Sigmoid colon (tissue), 6 donors: ENCODE measurements at regions not wholly inside any gene's neighbourhood (a gene's known extent, or its start where the extent isn't known, plus 50 kb on each side); places are given as distances from the start of the nearest gene placed in this dataset.

Experiments used
- DNase-seq: peaks from one replicate; pipeline ENCODE4 v3.0.0-alpha.2; 2019
- H3K27ac ChIP-seq, 4 donors: fragments of 200-600 bp; sonication (generic); one replicate each; pipeline ENCODE4 v1.5.1; 2016 to 2019; ENCODE audit warnings: mild to moderate bottlenecking in 1 of 4
- H3K27me3 ChIP-seq, 3 donors: fragments of 200-600 bp; sonication (generic); one replicate each; pipeline ENCODE4 v1.5.1; 2019; ENCODE audit warnings: mild to moderate bottlenecking in 1 of 3
- H3K36me3 ChIP-seq, 4 donors: fragments of 200-600 bp; sonication (generic); one replicate each; pipeline ENCODE4 v1.5.1; 2016 to 2019
- H3K4me1 ChIP-seq, 4 donors: fragments of 200-600 bp; sonication (generic); one replicate each; pipeline ENCODE4 v1.5.1; 2017 to 2019
- H3K4me3 ChIP-seq, 4 donors: fragments of 200-600 bp; sonication (generic); one replicate each; pipeline ENCODE4 v1.5.1; 2017 to 2019; ENCODE audit warnings: mild to moderate bottlenecking in 2 of 4, moderate library complexity in 1 of 4
- H3K9me3 ChIP-seq, 4 donors: fragments of 200-600 bp in 3 of 4; sonication (generic) in 3 of 4; one replicate each; pipeline versions ENCODE4 v1.5.1 to v1.6.1; 2013 to 2019
- EP300 ChIP-seq, 4 donors: sonication (generic); formaldehyde crosslinking; IDR thresholded peaks; one replicate each; pipeline ENCODE4 v1.6.1; 2017; ENCODE audit warnings: antibody characterized with exemption in 4 of 4
- POLR2A ChIP-seq, 2 donors: fragments of 450-650 bp; IDR thresholded peaks; one replicate each; pipeline ENCODE4 v1.6.1; 2016; ENCODE audit warnings: antibody characterized with exemption in 2 of 2, mild to moderate bottlenecking in 2 of 2, moderate library complexity in 2 of 2
- POLR2AphosphoS5 ChIP-seq, 4 donors: sonication (generic); formaldehyde crosslinking; IDR thresholded peaks; one replicate each; pipeline ENCODE4 v1.6.1; 2017; ENCODE audit warnings: antibody characterized with exemption in 4 of 4
- WGBS, 2 donors: extraction: QIAGEN DNeasy Blood & Tissue Kit; methylation state at CpG; one replicate each; pipeline ENCODE4 v1.1.7; 2013; 5-methylcytosine and 5-hydroxymethylcytosine counted together
- intact Hi-C: fragments of 100-400 bp; cut with DNase I; formaldehyde crosslinking; loops from one replicate; pipeline ENCODE4 v1.15.1; 2023
- TF ChIP-seq, protein P1 (sequence below), 4 experiments: fragments of 450-650 bp in 3 of 4; fragments of 200-600 bp in 1 of 4; IDR thresholded peaks; one replicate each; pipeline ENCODE4 v1.5.1; 2016 to 2019; ENCODE audit warnings: antibody characterized with exemption in 4 of 4, mild to moderate bottlenecking in 3 of 4, moderate library complexity in 2 of 4
- donor health status: healthy with polysubstance abuse.
- donor health status: healthy.

GRCh38 chr3:69524816-69525215 lies 138.9 kb upstream of the FRMD4B start:
- Histone ChIP-seq H3K27me3 (no peaks in the 10 kb centered on the region), H3K36me3 (no peaks in the 10 kb centered on the region), H3K4me1 (peaks cover 0 to 4% (median 0%) of the 10 kb centered on the region in 4 donors), H3K9me3 (no peaks in the 10 kb centered on the region), H3K27ac (no peak overlapping the region), H3K4me3 (no peak overlapping the region)
- intact Hi-C loops, result no loop called here
- WGBS, 2 donors, result 76 to 86% methylated on average over 1 of the region's 1 CpG
- DNase-seq, result no peak
- TF ChIP-seq, protein P1, sequence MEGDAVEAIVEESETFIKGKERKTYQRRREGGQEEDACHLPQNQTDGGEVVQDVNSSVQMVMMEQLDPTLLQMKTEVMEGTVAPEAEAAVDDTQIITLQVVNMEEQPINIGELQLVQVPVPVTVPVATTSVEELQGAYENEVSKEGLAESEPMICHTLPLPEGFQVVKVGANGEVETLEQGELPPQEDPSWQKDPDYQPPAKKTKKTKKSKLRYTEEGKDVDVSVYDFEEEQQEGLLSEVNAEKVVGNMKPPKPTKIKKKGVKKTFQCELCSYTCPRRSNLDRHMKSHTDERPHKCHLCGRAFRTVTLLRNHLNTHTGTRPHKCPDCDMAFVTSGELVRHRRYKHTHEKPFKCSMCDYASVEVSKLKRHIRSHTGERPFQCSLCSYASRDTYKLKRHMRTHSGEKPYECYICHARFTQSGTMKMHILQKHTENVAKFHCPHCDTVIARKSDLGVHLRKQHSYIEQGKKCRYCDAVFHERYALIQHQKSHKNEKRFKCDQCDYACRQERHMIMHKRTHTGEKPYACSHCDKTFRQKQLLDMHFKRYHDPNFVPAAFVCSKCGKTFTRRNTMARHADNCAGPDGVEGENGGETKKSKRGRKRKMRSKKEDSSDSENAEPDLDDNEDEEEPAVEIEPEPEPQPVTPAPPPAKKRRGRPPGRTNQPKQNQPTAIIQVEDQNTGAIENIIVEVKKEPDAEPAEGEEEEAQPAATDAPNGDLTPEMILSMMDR (IDR thresholded peaks at IDR 0.05), result no peak
- no peak for TF ChIP-seq EP300 (IDR thresholded peaks at IDR 0.05)
- no peak for TF ChIP-seq POLR2AphosphoS5 (IDR thresholded peaks at IDR 0.05)
- TF ChIP-seq POLR2A (IDR thresholded peaks at IDR 0.05), result no peak

- H3K4me1 ChIP-seq, result no peaks in the 10 kb centered on the region
- no peak overlapping the region for H3K27ac ChIP-seq
- TF ChIP-seq, protein P1 (IDR thresholded peaks at IDR 0.05), result no peak
- no peak for TF ChIP-seq EP300 (IDR thresholded peaks at IDR 0.05)
- TF ChIP-seq POLR2A (IDR thresholded peaks at IDR 0.05), result no peak
- TF ChIP-seq POLR2AphosphoS5 (IDR thresholded peaks at IDR 0.05), result no peak
- intact Hi-C loops, result no loop called here
- no peak for DNase-seq
- H3K27me3 ChIP-seq, result no peaks in the 10 kb centered on the region
- no peaks in the 10 kb centered on the region for H3K36me3 ChIP-seq
- H3K4me3 ChIP-seq, result no peak overlapping the region
- H3K9me3 ChIP-seq, result no peaks in the 10 kb centered on the region
Observed at GRCh38 chr3:69521286-69521685, 135.4 kb upstream of the FRMD4B start.

- H3K4me1 ChIP-seq, result peaks cover 0 to 14% (median 8%) of the 10 kb centered on the region in 4 donors
- WGBS, 2 donors, result 88 to 91% methylated on average over 4 of the region's 4 CpGs
- no peak overlapping the region for H3K4me3 ChIP-seq
- H3K9me3 ChIP-seq, result no peaks in the 10 kb centered on the region
- no peaks in the 10 kb centered on the region for H3K36me3 ChIP-seq
- TF ChIP-seq POLR2AphosphoS5 (IDR thresholded peaks at IDR 0.05) (no peak), EP300 (IDR thresholded peaks at IDR 0.05) (no peak), POLR2A (IDR thresholded peaks at IDR 0.05) (no peak)
- TF ChIP-seq, protein P1 (IDR thresholded peaks at IDR 0.05), result no peak
- no peaks in the 10 kb centered on the region for H3K27me3 ChIP-seq
- intact Hi-C loops, result no loop called here
- H3K27ac ChIP-seq, result no peak overlapping the region
- no peak for DNase-seq
Observed at GRCh38 chr3:69511361-69511760, 125.5 kb upstream of the FRMD4B start.

- no peak for DNase-seq
- Histone ChIP-seq H3K27me3 (no peaks in the 10 kb centered on the region), H3K4me1 (peaks cover 0 to 14% (median 8%) of the 10 kb centered on the region in 4 donors), H3K4me3 (no peak overlapping the region), H3K9me3 (no peaks in the 10 kb centered on the region), H3K36me3 (no peaks in the 10 kb centered on the region), H3K27ac (no peak overlapping the region)
- 29 to 41% methylated on average over 3 of the region's 3 CpGs for WGBS, 2 donors
- intact Hi-C loops, result no loop called here
- TF ChIP-seq, protein P1 (IDR thresholded peaks at IDR 0.05), result no peak
- TF ChIP-seq EP300 (IDR thresholded peaks at IDR 0.05) (no peak), POLR2AphosphoS5 (IDR thresholded peaks at IDR 0.05) (no peak), POLR2A (IDR thresholded peaks at IDR 0.05) (no peak)
Observed at GRCh38 chr3:69510481-69511030, 124.7 kb upstream of the FRMD4B start.

DNA sequence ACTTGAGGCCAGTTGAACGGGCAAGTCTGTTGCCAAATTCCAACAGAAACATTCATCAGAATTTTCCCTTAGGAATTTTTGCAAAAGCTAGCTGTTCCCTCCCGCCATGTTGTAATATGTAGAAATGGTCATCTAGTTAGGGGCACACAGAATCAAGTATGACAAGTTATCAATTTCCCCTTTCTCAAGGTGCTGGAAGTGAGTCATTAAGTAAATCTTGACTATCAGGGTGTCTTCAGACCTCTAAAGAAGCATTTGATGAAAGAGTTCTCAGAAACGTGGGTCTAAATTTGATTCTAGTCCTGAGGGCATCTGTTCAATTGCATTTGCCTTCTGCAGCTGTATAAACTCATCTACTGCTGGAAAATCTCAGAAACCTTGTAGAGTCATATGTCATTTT lies 123.4 kb upstream of the FRMD4B start:
- Histone ChIP-seq H3K9me3 (no peaks in the 10 kb centered on the region), H3K27me3 (no peaks in the 10 kb centered on the region), H3K36me3 (no peaks in the 10 kb centered on the region), H3K4me1 (peaks cover 0 to 14% (median 8%) of the 10 kb centered on the region in 4 donors), H3K4me3 (no peak overlapping the region), H3K27ac (no peak overlapping the region)
- DNase-seq, result no peak
- 67 to 76% methylated on average over 3 of the region's 3 CpGs for WGBS, 2 donors
- intact Hi-C loops, result no loop called here
- TF ChIP-seq, protein P1 (IDR thresholded peaks at IDR 0.05), result no peak
- TF ChIP-seq POLR2A (IDR thresholded peaks at IDR 0.05), result no peak
